ENCODE measurements at regions not wholly inside any gene's neighbourhood (a gene's known extent, or its start where the extent isn't known, plus 50 kb on each side); places are given as distances from the start of the nearest gene placed in this dataset.

DNA sequence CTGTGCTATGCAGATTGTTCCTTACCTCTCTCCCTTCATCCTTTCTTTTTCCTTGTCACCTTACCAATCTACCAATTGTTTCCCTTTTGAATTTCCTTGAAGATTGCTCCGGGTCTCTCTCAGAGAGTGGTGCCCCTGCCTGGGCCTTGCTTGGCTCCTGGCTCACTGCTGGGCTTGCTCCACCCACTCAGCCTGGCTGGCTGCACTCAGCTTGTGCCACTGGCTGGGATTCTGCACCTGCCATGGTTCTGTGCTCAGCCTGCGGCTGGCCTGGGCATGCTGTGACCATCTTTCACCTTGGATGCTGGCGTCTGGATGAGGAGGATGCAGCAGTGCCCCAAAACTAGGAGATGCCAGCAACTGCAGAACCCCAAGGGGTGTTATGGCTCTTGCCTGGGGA, 463.9 kb upstream of the CXADR start:
- Histone ChIP-seq H3K9me3 (ENCODE audit: control insufficient read depth, low read length) (no peaks in the 10 kb centered on the region), H3K27ac (ENCODE audit: insufficient read depth, low read depth, low read length, poor library complexity, severe bottlenecking) (no peak overlapping the region), H3K4me3 (ENCODE audit: insufficient read depth, low read depth, low read length) (no peak overlapping the region), H3K27me3 (ENCODE audit: control insufficient read depth, insufficient read depth, low read length, poor library complexity, severe bottlenecking) (no peaks in the 10 kb centered on the region), H3K36me3 (ENCODE audit: control insufficient read depth, insufficient read depth, low read length) (no peaks in the 10 kb centered on the region), H3K4me1 (ENCODE audit: control insufficient read depth, insufficient read depth, low read length) (no peaks in the 10 kb centered on the region)
- 70 to 74% methylated on average over 3 of the region's 3 CpGs for WGBS, 2 experiments

DNA sequence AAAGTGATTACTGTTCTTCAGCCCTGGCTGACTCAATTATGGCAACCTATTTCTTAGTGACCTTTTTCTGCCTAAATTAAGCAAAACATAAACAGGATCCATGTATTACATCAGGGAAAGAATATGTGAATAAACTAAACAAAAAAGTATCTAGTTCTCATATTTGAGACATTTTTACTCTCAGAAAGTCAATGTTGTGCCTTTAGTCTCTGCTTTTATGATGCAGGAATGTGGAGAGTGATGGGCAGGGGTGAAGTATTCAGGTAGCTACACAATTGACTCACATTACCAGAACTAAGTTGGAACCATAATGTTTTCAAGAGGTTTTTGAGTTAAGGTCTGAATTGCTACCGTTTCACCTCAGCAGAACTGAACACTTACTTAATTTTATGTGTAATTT, 462.7 kb upstream of the CXADR start:
- no peak overlapping the region for H3K27ac ChIP-seq (ENCODE audit: insufficient read depth, low read depth, low read length, poor library complexity, severe bottlenecking)
- no peaks in the 10 kb centered on the region for H3K4me1 ChIP-seq (ENCODE audit: control insufficient read depth, insufficient read depth, low read length)
- WGBS, 2 experiments: no CpG with 5 or more reads among the region's 1 CpG
- no peaks in the 10 kb centered on the region for H3K36me3 ChIP-seq (ENCODE audit: control insufficient read depth, insufficient read depth, low read length)
- H3K4me3 ChIP-seq (ENCODE audit: insufficient read depth, low read depth, low read length): no peak overlapping the region
- H3K27me3 ChIP-seq (ENCODE audit: control insufficient read depth, insufficient read depth, low read length, poor library complexity, severe bottlenecking): no peaks in the 10 kb centered on the region
- H3K9me3 ChIP-seq (ENCODE audit: control insufficient read depth, low read length): no peaks in the 10 kb centered on the region

DNA sequence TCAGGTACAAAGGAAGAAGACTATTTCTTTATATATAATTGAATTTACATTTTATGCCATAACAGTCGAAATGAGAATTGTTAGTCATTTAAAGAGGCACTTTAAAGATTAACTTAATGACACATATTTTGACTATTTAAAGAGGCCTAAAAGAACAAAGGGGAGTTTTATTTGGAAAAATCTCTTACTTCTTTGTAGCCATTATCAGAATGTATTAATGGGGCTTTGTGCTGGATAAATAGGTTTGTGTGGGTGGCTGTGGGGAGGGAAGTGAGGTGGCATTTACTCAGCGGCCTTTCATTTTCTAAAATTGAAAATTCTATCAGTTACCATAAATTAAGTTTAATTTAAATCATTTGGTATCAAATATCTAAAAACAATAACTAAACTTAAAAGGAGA, 462.2 kb upstream of the CXADR start:
- Histone ChIP-seq H3K36me3 (ENCODE audit: control insufficient read depth, insufficient read depth, low read length) (no peaks in the 10 kb centered on the region), H3K4me3 (ENCODE audit: insufficient read depth, low read depth, low read length) (no peak overlapping the region), H3K4me1 (ENCODE audit: control insufficient read depth, insufficient read depth, low read length) (no peaks in the 10 kb centered on the region), H3K9me3 (ENCODE audit: control insufficient read depth, low read length) (no peaks in the 10 kb centered on the region), H3K27ac (ENCODE audit: insufficient read depth, low read depth, low read length, poor library complexity, severe bottlenecking) (no peak overlapping the region), H3K27me3 (ENCODE audit: control insufficient read depth, insufficient read depth, low read length, poor library complexity, severe bottlenecking) (no peaks in the 10 kb centered on the region)
- no CpG with 5 or more reads among the region's 2 CpGs for WGBS, 2 experiments

DNA sequence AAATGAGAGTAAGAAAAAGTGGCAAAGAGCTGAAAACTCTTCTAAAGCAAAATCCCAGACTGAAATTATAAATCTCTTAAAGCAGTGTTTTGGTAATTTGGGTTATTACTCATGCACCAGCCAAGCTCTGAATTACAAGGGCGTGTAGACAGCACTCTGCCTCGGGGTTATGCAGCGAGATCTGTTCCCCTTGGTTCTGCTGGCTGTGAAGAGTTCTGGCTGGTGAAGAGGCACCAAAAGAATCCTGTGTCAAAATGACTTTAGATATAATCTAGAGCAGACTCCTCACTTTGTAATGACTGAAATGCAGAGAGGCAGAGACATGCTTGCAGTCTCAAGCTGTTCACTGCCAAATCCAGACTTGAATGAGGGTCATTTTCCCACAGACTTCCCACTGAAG, 461.8 kb upstream of the CXADR start:
- Histone ChIP-seq H3K9me3 (ENCODE audit: control insufficient read depth, low read length) (no peaks in the 10 kb centered on the region), H3K4me3 (ENCODE audit: insufficient read depth, low read depth, low read length) (no peak overlapping the region), H3K27me3 (ENCODE audit: control insufficient read depth, insufficient read depth, low read length, poor library complexity, severe bottlenecking) (no peaks in the 10 kb centered on the region), H3K27ac (ENCODE audit: insufficient read depth, low read depth, low read length, poor library complexity, severe bottlenecking) (no peak overlapping the region), H3K4me1 (ENCODE audit: control insufficient read depth, insufficient read depth, low read length) (no peaks in the 10 kb centered on the region), H3K36me3 (ENCODE audit: control insufficient read depth, insufficient read depth, low read length) (no peaks in the 10 kb centered on the region)
- 69 to 81% methylated on average over 3 of the region's 3 CpGs for WGBS, 2 experiments

DNA sequence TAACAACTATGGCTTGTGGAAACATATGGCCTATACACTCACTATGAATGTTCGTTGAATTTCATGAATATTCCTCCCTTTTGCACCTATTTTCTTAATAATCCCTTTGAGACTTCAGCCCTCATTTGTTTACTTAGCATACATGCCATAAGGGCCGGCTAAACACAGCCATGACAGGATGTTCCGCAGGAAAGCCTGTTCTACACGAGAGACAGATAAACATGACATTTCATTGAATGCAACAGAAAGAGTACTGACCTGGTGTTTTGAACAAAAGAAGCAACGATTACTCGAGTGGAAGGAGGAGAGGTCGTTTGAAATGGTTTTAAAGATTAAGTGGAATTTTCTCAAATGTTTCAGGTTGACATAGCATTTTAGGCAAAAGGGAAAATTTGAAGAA, 459.5 kb upstream of the CXADR start:
- no peak overlapping the region for H3K4me3 ChIP-seq (ENCODE audit: insufficient read depth, low read depth, low read length)
- H3K4me1 ChIP-seq (ENCODE audit: control insufficient read depth, insufficient read depth, low read length): no peaks in the 10 kb centered on the region
- no peaks in the 10 kb centered on the region for H3K36me3 ChIP-seq (ENCODE audit: control insufficient read depth, insufficient read depth, low read length)
- no peaks in the 10 kb centered on the region for H3K9me3 ChIP-seq (ENCODE audit: control insufficient read depth, low read length)
- WGBS, 2 experiments: 87 to 91% methylated on average over 7 of the region's 7 CpGs
- H3K27me3 ChIP-seq (ENCODE audit: control insufficient read depth, insufficient read depth, low read length, poor library complexity, severe bottlenecking): no peaks in the 10 kb centered on the region
- H3K27ac ChIP-seq (ENCODE audit: insufficient read depth, low read depth, low read length, poor library complexity, severe bottlenecking): no peak overlapping the region

DNA sequence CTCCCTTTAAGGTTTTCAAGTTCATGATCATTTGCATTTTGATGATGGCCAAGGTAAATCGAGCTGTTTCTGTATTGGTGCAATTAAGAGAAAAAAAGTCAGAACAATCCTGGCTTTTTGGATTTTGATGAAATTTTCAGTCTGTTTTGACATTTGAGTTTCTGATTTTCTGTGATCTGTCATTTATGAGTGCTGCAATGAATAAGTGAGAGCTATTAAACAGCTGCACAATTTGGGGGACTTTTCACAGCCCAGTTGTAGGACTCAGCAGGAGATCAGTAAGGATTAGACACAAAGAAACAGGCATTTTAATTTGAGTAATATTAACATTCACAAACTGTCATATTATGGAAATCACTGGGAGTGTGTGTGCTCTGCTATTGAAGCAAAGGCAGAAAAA, 452.9 kb upstream of the CXADR start:
- 82 to 94% methylated on average over 1 of the region's 1 CpG for WGBS, 2 experiments
- no peaks in the 10 kb centered on the region for H3K36me3 ChIP-seq (ENCODE audit: control insufficient read depth, insufficient read depth, low read length)
- no peaks in the 10 kb centered on the region for H3K9me3 ChIP-seq (ENCODE audit: control insufficient read depth, low read length)
- no peaks in the 10 kb centered on the region for H3K27me3 ChIP-seq (ENCODE audit: control insufficient read depth, insufficient read depth, low read length, poor library complexity, severe bottlenecking)
- no peak overlapping the region for H3K27ac ChIP-seq (ENCODE audit: insufficient read depth, low read depth, low read length, poor library complexity, severe bottlenecking)
- H3K4me1 ChIP-seq (ENCODE audit: control insufficient read depth, insufficient read depth, low read length): no peaks in the 10 kb centered on the region
- no peak overlapping the region for H3K4me3 ChIP-seq (ENCODE audit: insufficient read depth, low read depth, low read length)

DNA sequence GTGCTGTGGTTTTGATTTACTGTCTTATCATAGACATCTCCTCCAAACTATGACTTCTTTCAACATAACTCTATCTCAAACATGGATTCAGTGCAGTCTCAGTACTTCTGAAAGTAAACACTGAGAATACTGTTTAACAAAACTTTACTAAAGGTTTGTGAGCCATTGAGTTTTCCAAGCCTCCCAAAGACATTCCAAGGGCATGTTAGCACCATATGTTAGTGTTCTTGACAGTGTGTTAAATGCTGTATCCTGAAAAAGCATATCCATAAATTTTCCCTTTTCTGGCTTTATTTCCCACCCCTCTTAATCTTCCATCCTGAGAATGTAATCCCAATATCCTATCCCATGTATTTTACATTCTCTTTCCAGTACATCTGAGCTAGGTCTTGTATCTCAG, 446.8 kb upstream of the CXADR start:
- no peak overlapping the region for H3K27ac ChIP-seq (ENCODE audit: insufficient read depth, low read depth, low read length, poor library complexity, severe bottlenecking)
- H3K36me3 ChIP-seq (ENCODE audit: control insufficient read depth, insufficient read depth, low read length): no peaks in the 10 kb centered on the region
- H3K4me1 ChIP-seq (ENCODE audit: control insufficient read depth, insufficient read depth, low read length): no peaks in the 10 kb centered on the region
- no peak overlapping the region for H3K4me3 ChIP-seq (ENCODE audit: insufficient read depth, low read depth, low read length)
- no peaks in the 10 kb centered on the region for H3K9me3 ChIP-seq (ENCODE audit: control insufficient read depth, low read length)
- no peaks in the 10 kb centered on the region for H3K27me3 ChIP-seq (ENCODE audit: control insufficient read depth, insufficient read depth, low read length, poor library complexity, severe bottlenecking)

DNA sequence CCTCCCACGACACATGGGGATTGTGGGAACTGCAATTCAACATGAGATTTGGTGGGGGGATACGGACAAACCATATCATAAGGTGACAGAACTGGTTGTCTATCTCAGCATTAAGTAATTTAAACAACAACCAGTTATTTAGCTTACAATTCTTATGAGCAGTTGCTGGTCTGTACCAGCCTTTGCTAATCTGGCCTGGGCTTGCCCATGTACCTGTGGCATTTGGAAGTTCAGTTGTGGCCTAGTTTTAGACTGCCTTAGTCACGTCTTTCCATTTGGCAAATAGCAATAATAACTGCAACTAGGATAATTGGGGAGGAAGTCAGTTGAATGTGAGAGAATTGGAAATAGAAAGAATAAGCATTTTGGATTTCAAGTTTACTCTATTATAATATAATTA, 441.8 kb upstream of the CXADR start:
- Histone ChIP-seq H3K4me3 (ENCODE audit: insufficient read depth, low read depth, low read length) (no peak overlapping the region), H3K9me3 (ENCODE audit: control insufficient read depth, low read length) (no peaks in the 10 kb centered on the region), H3K27ac (ENCODE audit: insufficient read depth, low read depth, low read length, poor library complexity, severe bottlenecking) (no peak overlapping the region), H3K4me1 (ENCODE audit: control insufficient read depth, insufficient read depth, low read length) (no peaks in the 10 kb centered on the region), H3K36me3 (ENCODE audit: control insufficient read depth, insufficient read depth, low read length) (no peaks in the 10 kb centered on the region), H3K27me3 (ENCODE audit: control insufficient read depth, insufficient read depth, low read length, poor library complexity, severe bottlenecking) (no peaks in the 10 kb centered on the region)
- 83 to 93% methylated on average over 3 of the region's 3 CpGs for WGBS, 2 experiments

DNA sequence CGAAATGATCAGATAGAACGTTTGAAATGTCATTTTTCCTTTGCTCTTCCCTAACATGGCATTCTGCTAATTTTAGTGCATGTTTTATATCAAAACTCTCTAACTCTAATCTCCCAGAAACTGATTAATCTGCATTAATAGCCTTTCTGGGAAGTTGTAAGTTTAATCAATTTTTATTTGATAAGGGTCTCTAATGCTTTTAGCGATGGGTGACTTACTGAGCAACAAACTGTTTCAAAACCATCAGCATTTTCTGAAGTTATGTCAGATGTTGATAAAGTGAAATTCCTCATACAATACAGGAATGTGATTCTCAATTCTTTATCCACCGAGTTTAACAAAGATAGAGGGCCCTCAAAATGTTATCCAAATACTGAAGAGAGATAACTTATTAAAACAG, 431.6 kb upstream of the CXADR start:
- no peaks in the 10 kb centered on the region for H3K27me3 ChIP-seq (ENCODE audit: control insufficient read depth, insufficient read depth, low read length, poor library complexity, severe bottlenecking)
- no peaks in the 10 kb centered on the region for H3K9me3 ChIP-seq (ENCODE audit: control insufficient read depth, low read length)
- no peak overlapping the region for H3K4me3 ChIP-seq (ENCODE audit: insufficient read depth, low read depth, low read length)
- H3K27ac ChIP-seq (ENCODE audit: insufficient read depth, low read depth, low read length, poor library complexity, severe bottlenecking): no peak overlapping the region
- H3K4me1 ChIP-seq (ENCODE audit: control insufficient read depth, insufficient read depth, low read length): no peaks in the 10 kb centered on the region
- 88 to 94% methylated on average over 2 to 3 of the region's 4 CpGs for WGBS, 2 experiments
- no peaks in the 10 kb centered on the region for H3K36me3 ChIP-seq (ENCODE audit: control insufficient read depth, insufficient read depth, low read length)

DNA sequence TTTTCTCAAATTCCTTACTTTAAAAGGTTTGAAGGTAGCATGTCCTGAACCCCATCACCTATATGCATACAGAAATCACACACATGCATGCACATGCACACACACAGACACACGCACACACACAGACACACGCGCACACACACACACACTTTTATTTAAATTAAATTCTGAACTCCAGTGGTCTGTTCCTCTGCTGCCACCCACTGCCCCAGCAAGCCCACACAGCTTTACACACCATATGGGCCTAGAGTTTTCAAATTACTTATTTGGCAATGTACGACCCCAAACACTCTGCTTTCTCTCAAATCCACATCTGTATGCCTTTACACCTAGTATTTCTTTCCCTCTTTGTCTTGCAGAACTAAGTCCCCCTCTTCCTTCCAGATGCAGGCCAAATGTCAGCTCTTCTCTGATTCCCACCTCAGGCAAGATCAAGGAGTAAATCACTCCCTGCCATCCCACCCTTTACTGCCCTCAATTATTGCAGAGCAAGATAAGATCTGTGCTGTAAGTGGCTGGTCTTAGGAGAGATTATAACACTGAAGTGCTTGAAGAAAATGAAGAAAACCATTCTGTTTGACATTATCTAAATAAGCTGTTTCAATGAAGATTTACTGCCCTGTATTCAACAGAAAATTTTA, 429.9 kb upstream of the CXADR start:
- WGBS, 2 experiments: 69 to 71% methylated on average over 4 of the region's 4 CpGs
- H3K27ac ChIP-seq (ENCODE audit: insufficient read depth, low read depth, low read length, poor library complexity, severe bottlenecking): no peak overlapping the region
- no peaks in the 10 kb centered on the region for H3K4me1 ChIP-seq (ENCODE audit: control insufficient read depth, insufficient read depth, low read length)
- H3K4me3 ChIP-seq (ENCODE audit: insufficient read depth, low read depth, low read length): no peak overlapping the region
- H3K27me3 ChIP-seq (ENCODE audit: control insufficient read depth, insufficient read depth, low read length, poor library complexity, severe bottlenecking): no peaks in the 10 kb centered on the region
- no peaks in the 10 kb centered on the region for H3K9me3 ChIP-seq (ENCODE audit: control insufficient read depth, low read length)
- no peaks in the 10 kb centered on the region for H3K36me3 ChIP-seq (ENCODE audit: control insufficient read depth, insufficient read depth, low read length)

DNA sequence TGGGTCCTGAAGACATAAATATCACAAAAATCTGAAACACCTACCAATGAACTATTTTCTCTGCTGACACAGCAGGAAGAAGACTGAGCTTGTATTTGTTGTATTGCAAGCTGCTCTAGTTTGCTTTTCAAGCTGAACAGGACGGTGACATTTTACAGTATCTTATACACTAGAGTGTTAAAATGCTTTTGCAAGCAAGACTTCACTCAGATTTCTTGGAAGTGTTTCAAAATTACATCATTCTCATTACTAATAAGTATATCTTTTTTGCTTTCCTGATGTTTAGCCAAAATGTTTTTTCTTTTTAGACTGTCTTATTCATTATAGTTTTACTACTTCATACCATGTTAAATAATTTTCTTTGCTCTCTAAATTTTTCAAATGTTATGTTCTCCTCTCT, 427.1 kb upstream of the CXADR start:
- H3K4me1 ChIP-seq (ENCODE audit: control insufficient read depth, insufficient read depth, low read length): no peaks in the 10 kb centered on the region
- 90% methylated on average over 1 of the region's 1 CpG; no CpG with 5 or more reads in 1 of the 2 experiments for WGBS, 2 experiments
- H3K27ac ChIP-seq (ENCODE audit: insufficient read depth, low read depth, low read length, poor library complexity, severe bottlenecking): no peak overlapping the region
- no peaks in the 10 kb centered on the region for H3K27me3 ChIP-seq (ENCODE audit: control insufficient read depth, insufficient read depth, low read length, poor library complexity, severe bottlenecking)
- no peak overlapping the region for H3K4me3 ChIP-seq (ENCODE audit: insufficient read depth, low read depth, low read length)
- H3K36me3 ChIP-seq (ENCODE audit: control insufficient read depth, insufficient read depth, low read length): no peaks in the 10 kb centered on the region
- no peaks in the 10 kb centered on the region for H3K9me3 ChIP-seq (ENCODE audit: control insufficient read depth, low read length)

Data from ectodermal cell (in vitro differentiated cells).